ENCODE measurements at regions not wholly inside any gene's neighbourhood (a gene's known extent, or its start where the extent isn't known, plus 50 kb on each side); places are given as distances from the start of the nearest gene placed in this dataset.
"Not testable (repeated sequence)": the region's sequence is repeated elsewhere in the genome, so short reads cannot be mapped to it uniquely, and the experiment has no call there.

DNA sequence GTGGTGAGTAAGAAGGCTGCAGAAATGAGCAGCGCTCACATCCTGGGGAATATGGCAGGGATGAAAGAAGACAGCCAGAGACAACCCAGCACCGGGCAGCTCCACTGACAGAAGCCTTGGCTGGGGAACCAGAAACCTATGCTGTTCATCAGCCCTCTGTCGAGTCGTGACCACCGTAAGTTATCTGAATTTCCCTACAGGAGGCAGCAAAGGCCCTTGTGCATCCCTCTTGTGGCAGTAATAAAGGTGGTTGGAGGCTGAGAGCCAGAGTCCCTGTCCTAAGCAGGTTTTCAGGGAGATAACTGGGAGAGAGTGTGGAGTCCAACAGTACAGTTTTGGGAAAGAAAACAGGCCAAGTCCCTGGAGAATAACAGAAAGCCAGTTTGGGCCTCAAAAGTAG is 194.0 kb upstream of the BOD1L1 start:
- no peak overlapping the region for H3K4me3 ChIP-seq (ENCODE audit: low read depth, low read length)
- TF ChIP-seq, protein P1, sequence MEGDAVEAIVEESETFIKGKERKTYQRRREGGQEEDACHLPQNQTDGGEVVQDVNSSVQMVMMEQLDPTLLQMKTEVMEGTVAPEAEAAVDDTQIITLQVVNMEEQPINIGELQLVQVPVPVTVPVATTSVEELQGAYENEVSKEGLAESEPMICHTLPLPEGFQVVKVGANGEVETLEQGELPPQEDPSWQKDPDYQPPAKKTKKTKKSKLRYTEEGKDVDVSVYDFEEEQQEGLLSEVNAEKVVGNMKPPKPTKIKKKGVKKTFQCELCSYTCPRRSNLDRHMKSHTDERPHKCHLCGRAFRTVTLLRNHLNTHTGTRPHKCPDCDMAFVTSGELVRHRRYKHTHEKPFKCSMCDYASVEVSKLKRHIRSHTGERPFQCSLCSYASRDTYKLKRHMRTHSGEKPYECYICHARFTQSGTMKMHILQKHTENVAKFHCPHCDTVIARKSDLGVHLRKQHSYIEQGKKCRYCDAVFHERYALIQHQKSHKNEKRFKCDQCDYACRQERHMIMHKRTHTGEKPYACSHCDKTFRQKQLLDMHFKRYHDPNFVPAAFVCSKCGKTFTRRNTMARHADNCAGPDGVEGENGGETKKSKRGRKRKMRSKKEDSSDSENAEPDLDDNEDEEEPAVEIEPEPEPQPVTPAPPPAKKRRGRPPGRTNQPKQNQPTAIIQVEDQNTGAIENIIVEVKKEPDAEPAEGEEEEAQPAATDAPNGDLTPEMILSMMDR (IDR thresholded peaks at IDR 0.05; ENCODE audit: insufficient read depth, low read depth, low read length, missing control alignments) = no peak
- DNase-seq (ENCODE audit: low read depth) = no peak

DNA sequence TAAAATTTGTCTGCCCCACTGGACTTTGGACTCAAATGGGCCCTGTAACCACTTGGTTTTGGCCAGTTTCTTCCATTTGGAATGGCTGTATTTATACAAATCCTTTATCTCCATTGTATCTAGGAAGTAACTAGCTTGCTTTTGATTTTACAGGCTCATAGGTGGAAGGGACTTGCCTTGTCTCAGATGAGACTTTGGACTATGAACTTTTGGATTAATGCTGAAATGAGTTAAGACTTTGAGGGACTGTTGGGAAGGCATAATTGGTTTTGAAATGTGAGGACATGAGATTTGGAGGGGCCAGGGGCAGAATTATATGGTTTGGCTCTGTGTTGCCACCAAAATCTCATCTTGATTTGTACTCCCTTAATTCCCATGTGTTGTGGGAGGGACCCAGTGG is 198.3 kb upstream of the BOD1L1 start:
- not testable (repeated sequence) for DNase-seq (ENCODE audit: low read depth); H3K4me3 ChIP-seq (ENCODE audit: low read depth, low read length)

GRCh38 chr4:13829457-13829856 is 201.9 kb upstream of the BOD1L1 start:
- TF ChIP-seq, protein P1 (IDR thresholded peaks at IDR 0.05; ENCODE audit: insufficient read depth, low read depth, low read length, missing control alignments) = no peak
- H3K4me3 ChIP-seq (ENCODE audit: low read depth, low read length) = no peak overlapping the region
- DNase-seq (ENCODE audit: low read depth) = no peak

GRCh38 chr4:13830449-13830848 is 202.9 kb upstream of the BOD1L1 start:
- H3K4me3 ChIP-seq (ENCODE audit: low read depth, low read length) = no peak overlapping the region
- DNase-seq (ENCODE audit: low read depth) = no peak
- TF ChIP-seq, protein P1 (IDR thresholded peaks at IDR 0.05; ENCODE audit: insufficient read depth, low read depth, low read length, missing control alignments) = no peak

- DNase-seq (ENCODE audit: low read depth) = no peak
- no peak overlapping the region for H3K4me3 ChIP-seq (ENCODE audit: low read depth, low read length)
- TF ChIP-seq, protein P1 (IDR thresholded peaks at IDR 0.05; ENCODE audit: insufficient read depth, low read depth, low read length, missing control alignments) = no peak
Observed at GRCh38 chr4:13833171-13833804, 205.8 kb upstream of the BOD1L1 start.

DNA sequence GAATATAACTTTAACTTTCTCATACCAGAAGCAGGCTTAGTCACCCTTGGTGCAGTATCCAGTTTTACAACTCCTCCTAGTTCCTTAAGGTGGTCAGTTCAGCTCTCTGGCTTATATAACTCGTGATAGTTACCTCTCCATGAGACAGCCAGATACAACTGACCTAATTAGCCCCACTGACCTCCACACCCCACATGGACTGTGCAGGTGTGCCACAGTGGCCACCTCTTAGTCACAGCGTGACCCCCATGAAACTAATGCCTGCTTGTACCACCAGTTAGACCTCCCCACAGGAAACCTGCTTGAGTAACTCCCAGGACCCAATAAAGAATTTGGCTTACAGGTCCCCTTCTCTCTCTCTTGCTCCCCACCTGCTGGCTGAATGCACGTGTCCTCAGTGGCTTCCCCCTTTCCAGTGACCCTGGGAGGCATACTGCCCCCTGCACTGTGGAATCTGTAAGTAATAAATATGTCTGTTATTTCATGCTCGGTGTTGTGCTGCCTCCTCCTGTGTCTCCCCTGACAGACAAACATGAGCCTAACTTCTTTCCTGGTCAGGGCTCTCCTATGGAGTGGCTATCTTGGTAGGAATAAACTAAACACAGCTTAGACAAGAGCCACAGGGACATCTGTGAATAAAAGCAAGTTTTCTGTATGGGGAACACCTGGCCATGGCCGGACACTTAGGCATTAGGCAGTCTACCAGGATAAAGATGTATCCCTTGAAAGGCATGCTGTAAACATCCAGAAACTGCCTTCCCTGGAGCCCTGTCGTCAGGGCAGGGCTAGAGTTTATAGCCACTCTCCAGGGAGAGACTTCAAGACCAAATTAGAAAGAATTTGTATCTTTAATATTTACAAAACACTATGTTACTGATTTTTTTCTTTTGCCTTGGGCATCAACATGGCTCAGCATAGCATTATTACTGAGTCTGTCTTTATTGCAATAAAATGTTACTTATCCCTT is 209.7 kb upstream of the BOD1L1 start:
- TF ChIP-seq, protein P1 (IDR thresholded peaks at IDR 0.05; ENCODE audit: insufficient read depth, low read depth, low read length, missing control alignments) = no peak
- no peak overlapping the region for H3K4me3 ChIP-seq (ENCODE audit: low read depth, low read length)
- DNase-seq (ENCODE audit: low read depth) = no peak

DNA sequence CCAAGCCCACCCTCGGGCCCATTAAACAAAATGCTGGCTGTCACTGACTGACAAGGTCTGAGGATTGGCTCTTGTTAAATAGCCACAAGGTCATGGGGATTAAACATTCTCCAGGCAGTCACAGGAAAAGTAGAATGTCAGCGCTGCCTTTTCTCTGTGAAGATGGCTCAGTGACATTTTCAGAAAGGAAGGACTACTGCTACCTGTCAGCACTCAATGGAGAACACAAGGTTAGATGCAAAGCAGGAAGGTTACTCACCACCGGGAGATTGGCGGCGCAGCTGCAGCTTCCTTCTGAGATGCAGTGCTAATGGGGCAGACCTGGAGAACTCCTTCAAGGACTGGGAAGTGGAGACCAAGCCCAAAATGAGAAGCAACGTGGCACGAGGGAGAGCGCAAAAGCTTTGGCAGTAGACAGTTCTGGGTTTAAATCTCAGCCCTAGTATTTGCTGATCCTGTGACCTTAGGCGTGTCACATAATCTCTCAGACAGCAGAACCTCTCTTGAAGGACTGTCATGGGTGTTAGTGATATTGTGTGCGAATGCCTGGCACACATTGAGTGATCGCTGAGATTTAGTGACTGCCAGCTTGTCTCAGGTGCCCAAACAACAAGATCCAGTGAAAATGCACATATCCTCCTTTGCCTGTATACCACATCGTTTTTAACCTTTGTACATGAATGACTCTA is 213.1 kb upstream of the BOD1L1 start:
- no peak overlapping the region for H3K4me3 ChIP-seq (ENCODE audit: low read depth, low read length)
- TF ChIP-seq, protein P1 (IDR thresholded peaks at IDR 0.05; ENCODE audit: insufficient read depth, low read depth, low read length, missing control alignments) = no peak
- DNase-seq (ENCODE audit: low read depth) = no peak

Measured in GM12865 (cell line).